Liver (tissue), 3 donors: ENCODE measurements at regions not wholly inside any gene's neighbourhood (a gene's known extent, or its start where the extent isn't known, plus 50 kb on each side); places are given as distances from the start of the nearest gene placed in this dataset.

Experiments used
- CTCF ChIP-seq: fragments of 150-350 bp; IDR thresholded peaks from 2 replicates; pipeline ENCODE4 v1.5.1; 2017; ENCODE audit warnings: improper control_type of control experiment, low read depth, low read length; ENCODE audit not compliant: missing input control
- EGR1 ChIP-seq, 2 donors: IDR thresholded peaks; 2 replicates each; pipeline ENCODE4 v1.6.1; 2016 to 2018; ENCODE audit warnings: antibody characterized with exemption in 2 of 2, low read depth in 2 of 2
- FOXA1 ChIP-seq: IDR thresholded peaks from 2 replicates; pipeline ENCODE4 v1.6.1; 2016; ENCODE audit warnings: antibody characterized with exemption
- GABPA ChIP-seq, 2 donors: IDR thresholded peaks in 1 of 2; conservative IDR thresholded peaks in 1 of 2; 2 replicates each; pipeline ENCODE4 v1.6.1; 2016; ENCODE audit warnings: antibody characterized with exemption in 2 of 2, mild to moderate bottlenecking in 1 of 2, moderate library complexity in 1 of 2
- HNF4G ChIP-seq: IDR thresholded peaks from 2 replicates; pipeline ENCODE4 v1.6.1; 2016; ENCODE audit warnings: antibody characterized with exemption
- JUND ChIP-seq, 2 donors: IDR thresholded peaks; 2 replicates each; pipeline ENCODE4 v1.6.1; 2016; ENCODE audit warnings: antibody characterized with exemption in 2 of 2
- RAD21 ChIP-seq, 2 donors: IDR thresholded peaks; 2 replicates each; pipeline ENCODE4 v1.6.1; 2016; ENCODE audit warnings: antibody characterized with exemption in 2 of 2, mild to moderate bottlenecking in 2 of 2
- REST ChIP-seq: IDR thresholded peaks from 2 replicates; pipeline ENCODE4 v1.6.1; 2016; ENCODE audit warnings: antibody characterized with exemption, mild to moderate bottlenecking
- SP1 ChIP-seq: IDR thresholded peaks from 2 replicates; pipeline ENCODE4 v1.6.1; 2018; ENCODE audit warnings: antibody characterized with exemption, mild to moderate bottlenecking
- TAF1 ChIP-seq: conservative IDR thresholded peaks from 2 replicates; pipeline ENCODE4 v1.6.1; 2016; ENCODE audit warnings: antibody characterized with exemption, mild to moderate bottlenecking
- ZBTB33 ChIP-seq: IDR thresholded peaks from 2 replicates; pipeline ENCODE4 v1.6.1; 2016; ENCODE audit warnings: antibody characterized with exemption
- donor health status: healthy.
- donor health status: healthy.

GRCh38 chr2:158042245-158042644, 59.4 kb upstream of the UPP2 start:
- TF ChIP-seq CTCF (no peak), ZBTB33 (no peak), SP1 (no peak), GABPA (IDR thresholded peaks at IDR 0.05 in 1 of 2, conservative IDR thresholded peaks at IDR 0.05 in 1 of 2) (no peak), EGR1 (IDR thresholded peaks at IDR 0.05; ENCODE audit: low read depth in 2 of 2) (no peak), TAF1 (no peak), RAD21 (IDR thresholded peaks at IDR 0.05) (no peak), REST (no peak), FOXA1 (no peak), JUND (IDR thresholded peaks at IDR 0.05) (no peak), HNF4G (no peak)
